ENCODE measurements at regions not wholly inside any gene's neighbourhood (a gene's known extent, or its start where the extent isn't known, plus 50 kb on each side); places are given as distances from the start of the nearest gene placed in this dataset.
"Not testable (repeated sequence)": the region's sequence is repeated elsewhere in the genome, so short reads cannot be mapped to it uniquely, and the experiment has no call there.

GRCh38 chr6:60891606-60892005 lies 1394.4 kb downstream of the KHDRBS2 start:
- no peak for ATAC-seq (ENCODE audit: low read depth)
- dilution Hi-C loops (cut with HindIII; ENCODE audit: low sequenced_read_pairs, unreplicated experiment) (no loop called here), intact Hi-C loops (cut with micrococcal nuclease) (no loop called here), in situ Hi-C loops (cut with MboI; ENCODE audit: low sequenced_read_pairs) (no loop called here)
- Histone ChIP-seq H4K91ac (ENCODE audit: insufficient read depth, low read depth, low read length) (no peak overlapping the region), H3K56ac (ENCODE audit: extremely low read depth, insufficient read depth, low read length) (no peak overlapping the region), H3K18ac (ENCODE audit: low read depth, low read length) (no peak overlapping the region), H3K9me3 (ENCODE audit: control insufficient read depth, insufficient read depth, low read length) (no peaks in the 10 kb centered on the region), H3K79me1 (ENCODE audit: low read depth in 1 of 2, low read length in 2 of 2) (no peaks in the 10 kb centered on the region), H4K5ac (ENCODE audit: low read depth, low read length) (no peak overlapping the region), H3K9me1 (ENCODE audit: insufficient read depth, low read length) (no peaks in the 10 kb centered on the region), H2BK15ac (ENCODE audit: low read depth, low read length) (no peak overlapping the region), H2BK5ac (ENCODE audit: low read depth, low read length, poor library complexity, severe bottlenecking) (no peak overlapping the region), H2AFZ (replicated peaks; ENCODE audit: low read length, poor library complexity) (no peak overlapping the region), H3K23ac (ENCODE audit: low read depth, low read length) (no peak overlapping the region), H3K4me3 (ENCODE audit: insufficient read depth, low read depth, low read length) (no peak overlapping the region), H2BK20ac (ENCODE audit: low read depth, low read length) (no peak overlapping the region), H3K4ac (ENCODE audit: low read depth, low read length) (no peak overlapping the region), H3K14ac (replicated peaks; ENCODE audit: low read depth, low read length) (no peak overlapping the region), H3K27me3 (ENCODE audit: control insufficient read depth, insufficient read depth, low read length) (no peaks in the 10 kb centered on the region), H4K20me1 (ENCODE audit: insufficient read depth, low read length) (no peaks in the 10 kb centered on the region), H4K8ac (ENCODE audit: low read depth in 2 of 2, low read length in 2 of 2) (no peak overlapping the region), H3K9ac (ENCODE audit: low read depth, low read length) (no peak overlapping the region), H2AK5ac (ENCODE audit: low read depth, low read length) (no peak overlapping the region), H3K4me1 (ENCODE audit: control insufficient read depth, insufficient read depth, low read length) (no peaks in the 10 kb centered on the region), H2AK9ac (replicated peaks; ENCODE audit: low read depth, low read length, poor library complexity) (no peak overlapping the region), H2BK120ac (ENCODE audit: low read depth, low read length) (no peak overlapping the region), H3K4me2 (ENCODE audit: low read depth, low read length) (no peak overlapping the region), H3K27ac (ENCODE audit: insufficient read depth, low read length) (no peak overlapping the region), H3K36me3 (ENCODE audit: control insufficient read depth, insufficient read depth, low read length) (no peaks in the 10 kb centered on the region)
- no TSS peak for BruUV-seq (replicated peaks)
- no CpG with 5 or more reads among the region's 1 CpG for WGBS, 2 experiments (ENCODE audit: extremely low coverage in 2 of 2, insufficient read length in 1 of 2)
- ChIA-PET POLR2A (ENCODE audit: unreplicated experiment) (no interaction called here), CTCF (no interaction called here)
- TF ChIP-seq MXI1 (IDR thresholded peaks at IDR 0.05; ENCODE audit: borderline replicate concordance, low read depth, low read length) (no peak), FOS (IDR thresholded peaks at IDR 0.05; ENCODE audit: low read depth, low read length) (no peak), CTCF (conservative IDR thresholded peaks at IDR 0.05; ENCODE audit: low read depth, low read length) (no peak)
- DNase-seq = no peak

GRCh38 chr6:60877396-60877795 lies 1408.6 kb downstream of the KHDRBS2 start:
- H2AK9ac ChIP-seq (replicated peaks; ENCODE audit: low read depth, low read length, poor library complexity); in situ Hi-C loops (cut with MboI; ENCODE audit: low sequenced_read_pairs); ATAC-seq (ENCODE audit: low read depth); CTCF ChIA-PET; H2AK5ac ChIP-seq (ENCODE audit: low read depth, low read length); H3K4me2 ChIP-seq (ENCODE audit: low read depth, low read length); H4K8ac ChIP-seq (ENCODE audit: low read depth in 2 of 2, low read length in 2 of 2); POLR2A ChIA-PET (ENCODE audit: unreplicated experiment); H2BK5ac ChIP-seq (ENCODE audit: low read depth, low read length, poor library complexity, severe bottlenecking); H4K5ac ChIP-seq (ENCODE audit: low read depth, low read length); H3K4me3 ChIP-seq (ENCODE audit: insufficient read depth, low read depth, low read length); H2BK120ac ChIP-seq (ENCODE audit: low read depth, low read length); H3K27ac ChIP-seq (ENCODE audit: insufficient read depth, low read length); H3K36me3 ChIP-seq (ENCODE audit: control insufficient read depth, insufficient read depth, low read length); H4K91ac ChIP-seq (ENCODE audit: insufficient read depth, low read depth, low read length); H3K4ac ChIP-seq (ENCODE audit: low read depth, low read length); H2BK20ac ChIP-seq (ENCODE audit: low read depth, low read length); H3K9me1 ChIP-seq (ENCODE audit: insufficient read depth, low read length); H2AFZ ChIP-seq (replicated peaks; ENCODE audit: low read length, poor library complexity); H4K20me1 ChIP-seq (ENCODE audit: insufficient read depth, low read length); H3K9me3 ChIP-seq (ENCODE audit: control insufficient read depth, insufficient read depth, low read length); intact Hi-C loops (cut with micrococcal nuclease); H3K79me1 ChIP-seq (ENCODE audit: low read depth in 1 of 2, low read length in 2 of 2); H3K18ac ChIP-seq (ENCODE audit: low read depth, low read length); dilution Hi-C loops (cut with HindIII; ENCODE audit: low sequenced_read_pairs, unreplicated experiment); H3K27me3 ChIP-seq (ENCODE audit: control insufficient read depth, insufficient read depth, low read length); H3K4me1 ChIP-seq (ENCODE audit: control insufficient read depth, insufficient read depth, low read length); H3K56ac ChIP-seq (ENCODE audit: extremely low read depth, insufficient read depth, low read length); H2BK15ac ChIP-seq (ENCODE audit: low read depth, low read length); DNase-seq; H3K9ac ChIP-seq (ENCODE audit: low read depth, low read length); BruUV-seq (replicated peaks); H3K23ac ChIP-seq (ENCODE audit: low read depth, low read length); H3K14ac ChIP-seq (replicated peaks; ENCODE audit: low read depth, low read length): not testable (repeated sequence)
- whole genome bisulfite sequencing, 2 experiments (ENCODE audit: extremely low coverage in 2 of 2, insufficient read length in 1 of 2) = no CpG with 5 or more reads among the region's 3 CpGs

Measured in IMR-90 (cell line).